GM12892 (cell line): ENCODE measurements at regions not wholly inside any gene's neighbourhood (a gene's known extent, or its start where the extent isn't known, plus 50 kb on each side); places are given as distances from the start of the nearest gene placed in this dataset.

Experiments used
- POLR2A ChIP-seq: IDR thresholded peaks from 2 replicates; pipeline ENCODE4 v1.6.1; 2011; ENCODE audit warnings: low read depth, low read length, control low read depth
- POLR2AphosphoS5 ChIP-seq: IDR thresholded peaks from 2 replicates; pipeline ENCODE4 v1.6.1; 2011; ENCODE audit warnings: low read depth, low read length, control low read depth
- TAF1 ChIP-seq: IDR thresholded peaks from 2 replicates; pipeline ENCODE4 v1.6.1; 2011; ENCODE audit warnings: low read depth, mild to moderate bottlenecking, control low read depth, low read length, borderline replicate concordance

DNA sequence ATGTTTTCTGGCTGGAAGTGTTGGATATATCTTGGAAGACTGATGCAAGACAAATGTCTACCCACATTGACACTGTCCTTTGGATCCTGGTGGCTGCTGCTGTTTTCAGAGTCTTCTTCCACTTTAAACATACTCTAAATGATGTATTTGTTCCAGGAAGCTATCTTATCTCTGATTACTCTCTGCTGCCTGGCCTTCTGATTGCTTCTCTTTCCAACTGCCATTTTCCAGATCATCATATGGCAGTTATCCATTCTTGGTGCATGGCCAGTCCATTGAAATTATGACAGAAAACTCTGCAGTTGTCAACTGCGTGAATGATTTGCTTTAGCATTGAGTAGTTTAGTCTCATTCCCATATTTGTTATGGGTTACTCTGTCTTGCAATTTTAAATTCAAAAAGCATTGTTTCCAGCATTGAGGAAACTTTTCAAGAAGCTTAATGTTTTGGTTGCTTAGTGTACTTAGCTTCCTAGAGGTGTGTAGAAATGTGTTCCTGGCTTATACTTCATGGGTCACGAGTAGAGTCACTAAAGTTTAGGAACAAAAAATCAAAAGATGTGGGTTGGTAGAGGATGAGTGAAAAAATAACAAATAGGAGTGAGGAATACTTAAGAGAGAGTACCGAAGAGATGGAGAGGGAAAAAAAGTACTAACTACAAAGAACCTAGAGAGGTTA, 268.3 kb upstream of the MTPN start:
- TF ChIP-seq POLR2AphosphoS5 (no peak), POLR2A (no peak), TAF1 (no peak)
